GM12878 (cell line): ENCODE measurements at regions not wholly inside any gene's neighbourhood (a gene's known extent, or its start where the extent isn't known, plus 50 kb on each side); places are given as distances from the start of the nearest gene placed in this dataset.
"Not testable (repeated sequence)": the region's sequence is repeated elsewhere in the genome, so short reads cannot be mapped to it uniquely, and the experiment has no call there.

Experiments
- ATAC-seq: fragments of 200-7000 bp; cut with Tn5 transposase; 3 replicates; pipeline ENCODE4 v1.9.1; 2020; ENCODE audit warnings: mild to moderate bottlenecking, moderate library complexity
- BruUV-seq: library from RNA; stranded (reverse); fragments of 400-500 nt; replicated peaks from 2 replicates; lab custom pipeline; 2021; lab: Mats Ljungman, UMichigan
- CTCF ChIA-PET: fragments of 300-600 bp; sonication (Branson Sonifier 250); formaldehyde crosslinking; extraction: SDS; loops from one replicate; lab custom pipeline; 2021; ENCODE audit warnings: inconsistent platforms; lab: Yijun Ruan, JAX
- POLR2A ChIA-PET: fragments of 350-600 bp; formaldehyde crosslinking; extraction: SDS; loops from one replicate; lab custom pipeline; 2021; ENCODE audit warnings: inconsistent platforms; lab: Charles Lee
- RAD21 ChIA-PET: fragments of 300-600 bp; sonication (Branson Sonifier 250); formaldehyde crosslinking; loops from one replicate; lab custom pipeline; 2023; ENCODE audit warnings: antibody characterized with exemption; ENCODE audit not compliant: unreplicated experiment; lab: Charles Lee
- SMC1A ChIA-PET: fragments of 300-600 bp; sonication (Branson Sonifier 250); formaldehyde crosslinking; loops from one replicate; lab custom pipeline; 2023; ENCODE audit not compliant: unreplicated experiment, uncharacterized antibody; lab: Charles Lee
- DNase-seq: peaks from one replicate; pipeline ENCODE4 v3.0.0-alpha.2; 2011; ENCODE audit warnings: low read depth, low spot score
- FAIRE-seq: peaks from 3 replicates; lab custom pipeline; 2011; peaks lifted over from hg19 to GRCh38; lab: Jason Lieb, UNC
- H2AFZ ChIP-seq: 2 replicates; pipeline ENCODE4 v1.6.0; 2011; ENCODE audit warnings: low read depth, low read length, control low read depth; ENCODE audit not compliant: control insufficient read depth
- H3K27ac ChIP-seq: 2 replicates; pipeline ENCODE4 v1.5.1; 2011; ENCODE audit warnings: control low read depth; ENCODE audit not compliant: control insufficient read depth, insufficient read depth
- H3K27me3 ChIP-seq, 2 experiments: replicated peaks in 1 of 2; 2 replicates each; pipeline versions ENCODE4 v1.6.0 to v1.6.1; 2011; ENCODE audit warnings: low read length in 1 of 2; ENCODE audit not compliant: control insufficient read depth in 2 of 2, insufficient read depth in 2 of 2
- H3K36me3 ChIP-seq, 2 experiments: 2 replicates each; pipeline ENCODE4 v1.5.1; 2011; ENCODE audit warnings: low read length in 1 of 2; ENCODE audit not compliant: control insufficient read depth in 2 of 2, insufficient read depth in 2 of 2
- H3K4me1 ChIP-seq: 2 replicates; pipeline ENCODE4 v1.6.1; 2011; ENCODE audit warnings: mild to moderate bottlenecking, low read length, moderate library complexity, mixed read lengths; ENCODE audit not compliant: control insufficient read depth, insufficient read depth
- H3K4me2 ChIP-seq: 2 replicates; pipeline ENCODE4 v1.6.0; 2011; ENCODE audit warnings: control low read depth; ENCODE audit not compliant: control insufficient read depth, insufficient read depth
- H3K4me3 ChIP-seq: fragments of 200-600 bp; sonication (generic); 2 replicates; pipeline ENCODE4 v1.5.1; 2016
- H3K79me2 ChIP-seq: 2 replicates; pipeline ENCODE4 v1.6.0; 2011; ENCODE audit warnings: low read length; ENCODE audit not compliant: control insufficient read depth, insufficient read depth
- H3K9ac ChIP-seq: 2 replicates; pipeline ENCODE4 v1.8.0; 2011; ENCODE audit warnings: low read length, control low read depth, mixed read lengths; ENCODE audit not compliant: control insufficient read depth, insufficient read depth
- H3K9me3 ChIP-seq: replicated peaks from 3 replicates; pipeline ENCODE4 v1.5.1; 2011; ENCODE audit warnings: mild to moderate bottlenecking, low read length; ENCODE audit not compliant: control insufficient read depth, insufficient read depth
- H4K20me1 ChIP-seq: 2 replicates; pipeline ENCODE4 v1.6.0; 2011; ENCODE audit not compliant: control insufficient read depth, insufficient read depth
- RAD21 ChIP-seq: IDR thresholded peaks from 2 replicates; pipeline ENCODE4 v1.6.1; 2011; ENCODE audit warnings: mild to moderate bottlenecking, low read depth, low read length, moderate library complexity; ENCODE audit not compliant: insufficient read depth
- WGBS: methylation state at CpG from one replicate; pipeline ENCODE4 v1.1.6; 2016; ENCODE audit warnings: low lambda C conversion rate; ENCODE audit not compliant: insufficient replicate concordance, insufficient coverage; ENCODE audit errors: missing lambda C conversion rate; 5-methylcytosine and 5-hydroxymethylcytosine counted together
- in situ Hi-C: fragments of 300-500 bp; cut with MboI; formaldehyde crosslinking; loops from 9 replicates; pipeline ENCODE4 v1.14.3; 2018; ENCODE audit warnings: mixed read lengths
- intact Hi-C: fragments of 100-400 bp; cut with micrococcal nuclease; formaldehyde crosslinking; loops from one replicate; pipeline ENCODE4 v1.14.2; 2022; ENCODE audit not compliant: unreplicated experiment

DNA sequence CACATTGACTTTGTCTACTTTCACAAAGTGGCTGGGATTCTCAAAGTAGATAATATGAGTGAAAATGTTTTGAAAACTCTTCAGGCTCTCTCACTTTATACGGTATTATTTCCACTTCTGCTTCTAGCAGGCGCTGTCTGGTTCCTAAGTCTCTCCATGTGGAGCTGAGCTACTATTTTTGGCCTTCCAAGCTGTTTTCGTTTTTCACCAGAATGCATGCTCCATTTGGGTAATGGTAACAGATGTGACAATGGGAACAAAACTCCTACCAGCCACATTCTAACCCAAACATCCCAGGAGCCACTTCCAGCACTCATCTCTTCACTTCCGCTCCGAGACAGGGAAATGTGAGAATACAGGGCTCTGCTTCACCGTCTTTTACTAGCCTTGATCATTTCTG is 586.7 kb downstream of the NTRK3 start:
- H3K9me3 ChIP-seq, result no peaks in the 10 kb centered on the region
- H3K9ac ChIP-seq, result no peak overlapping the region
- ATAC-seq (no peak), FAIRE-seq (no peak), DNase-seq (no peak)
- no peak overlapping the region for H3K27ac ChIP-seq
- no peaks in the 10 kb centered on the region for H3K79me2 ChIP-seq
- intact Hi-C loops, result no loop called here
- SMC1A ChIA-PET, result no interaction called here
- RAD21 ChIA-PET, result no interaction called here
- no peak overlapping the region for H3K4me3 ChIP-seq
- CTCF ChIA-PET, result no interaction called here
- POLR2A ChIA-PET, result no interaction called here
- H2AFZ ChIP-seq, result no peak overlapping the region
- TF ChIP-seq RAD21, result no peak
- H3K36me3 ChIP-seq, result no peaks in the 10 kb centered on the region
- no TSS peak for BruUV-seq
- no peaks in the 10 kb centered on the region for H3K4me1 ChIP-seq
- no peaks in the 10 kb centered on the region for H3K27me3 ChIP-seq
- H3K4me2 ChIP-seq, result no peak overlapping the region
- WGBS, result 39% methylated on average over 6 of the region's 6 CpGs
- in situ Hi-C loops, result no loop called here
- no peaks in the 10 kb centered on the region for H4K20me1 ChIP-seq

DNA sequence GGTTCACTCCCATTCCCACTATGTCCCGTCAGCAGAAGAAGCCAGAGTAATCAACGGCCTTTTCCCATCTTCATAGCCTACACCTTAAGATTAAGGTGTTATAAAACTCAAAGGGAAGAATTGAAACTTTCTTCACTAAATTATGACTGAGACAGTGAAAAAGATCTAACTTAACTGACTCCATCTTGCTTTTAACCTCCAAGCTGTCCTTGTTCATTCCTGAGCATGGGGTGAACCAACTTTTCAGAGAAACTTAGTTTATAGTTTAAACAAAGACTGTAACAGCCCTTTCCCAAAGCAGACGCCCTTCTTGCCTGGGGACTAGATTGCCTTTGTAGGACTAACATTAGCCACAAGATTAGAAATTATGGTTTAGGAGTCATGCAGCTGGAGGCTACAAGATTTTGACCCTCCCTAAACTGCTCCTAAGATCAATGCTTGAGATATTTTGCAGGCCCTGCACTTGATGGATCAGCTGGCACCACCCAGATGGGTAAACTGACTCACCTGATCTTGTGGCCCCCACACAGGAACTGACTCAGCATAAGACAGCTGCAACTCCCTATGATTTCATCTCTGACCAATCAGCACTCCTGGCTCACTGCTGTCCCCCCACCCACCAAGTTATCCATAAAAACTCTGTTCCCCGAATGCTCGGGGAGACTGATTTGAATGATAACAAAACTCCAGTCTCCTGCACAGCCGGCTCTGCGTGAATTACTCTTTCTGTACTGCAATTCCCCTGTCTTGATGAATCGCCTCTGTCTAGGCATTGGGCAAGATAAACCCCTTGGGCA is 587.6 kb downstream of the NTRK3 start:
- H3K4me3 ChIP-seq, CTCF ChIA-PET, POLR2A ChIA-PET, BruUV-seq, H2AFZ ChIP-seq, FAIRE-seq, H3K4me1 ChIP-seq, DNase-seq, H3K36me3 ChIP-seq, H4K20me1 ChIP-seq, H3K4me2 ChIP-seq, H3K27me3 ChIP-seq, H3K9ac ChIP-seq, H3K79me2 ChIP-seq, H3K27ac ChIP-seq, in situ Hi-C loops, intact Hi-C loops, ATAC-seq, RAD21 ChIA-PET, H3K9me3 ChIP-seq: not testable (repeated sequence)
- SMC1A ChIA-PET, result interaction anchor here (0.6 kb wide), 1 partner anchor 592 kb away, joined by 3 read pairs; no protein-coding TSS in a partner anchor
- WGBS, result 56% methylated on average over 8 of the region's 8 CpGs
